ENCODE measurements at regions not wholly inside any gene's neighbourhood (a gene's known extent, or its start where the extent isn't known, plus 50 kb on each side); places are given as distances from the start of the nearest gene placed in this dataset.

GRCh38 chr1:95686217-95686616, 452.2 kb downstream of the RWDD3 start:
- Histone ChIP-seq H3K27me3 (ENCODE audit: insufficient read depth, low read depth) (no peaks in the 10 kb centered on the region), H3K27ac (no peak overlapping the region), H4K20me1 (ENCODE audit: insufficient read depth) (no peaks in the 10 kb centered on the region), H3K4me2 (no peak overlapping the region), H3K9me3 (ENCODE audit: insufficient read depth, low read depth) (no peaks in the 10 kb centered on the region), H2AFZ (no peak overlapping the region), H3K36me3 (ENCODE audit: low read depth) (no peaks in the 10 kb centered on the region), H3K4me1 (replicated peaks; ENCODE audit: insufficient read depth) (no peaks in the 10 kb centered on the region), H3K9me2 (ENCODE audit: insufficient read depth) (no peaks in the 10 kb centered on the region), H3K79me2 (ENCODE audit: low read depth) (no peaks in the 10 kb centered on the region), H3F3A (ENCODE audit: insufficient read depth, low read depth) (no peaks in the 10 kb centered on the region), H3K4me3 (no peak overlapping the region)
- TF ChIP-seq EZH2 (IDR thresholded peaks at IDR 0.05; ENCODE audit: low read depth) (no peak), CTCF (conservative IDR thresholded peaks at IDR 0.05) (no peak)
- CTCF ChIA-PET, result no interaction called here
- BruUV-seq (replicated peaks), result no TSS peak
- POLR2A ChIA-PET (ENCODE audit: unreplicated experiment), result no interaction called here
- DNase-seq, result no peak
- intact Hi-C loops (cut with micrococcal nuclease; ENCODE audit: unreplicated experiment), result no loop called here

- Histone ChIP-seq H3K79me2 (ENCODE audit: low read depth) (no peaks in the 10 kb centered on the region), H3F3A (ENCODE audit: insufficient read depth, low read depth) (no peaks in the 10 kb centered on the region), H3K9me3 (ENCODE audit: insufficient read depth, low read depth) (no peaks in the 10 kb centered on the region), H3K4me2 (no peak overlapping the region), H2AFZ (no peak overlapping the region), H4K20me1 (ENCODE audit: insufficient read depth) (no peaks in the 10 kb centered on the region), H3K27me3 (ENCODE audit: insufficient read depth, low read depth) (no peaks in the 10 kb centered on the region), H3K4me1 (replicated peaks; ENCODE audit: insufficient read depth) (no peaks in the 10 kb centered on the region), H3K9me2 (ENCODE audit: insufficient read depth) (no peaks in the 10 kb centered on the region), H3K27ac (no peak overlapping the region), H3K36me3 (ENCODE audit: low read depth) (no peaks in the 10 kb centered on the region), H3K4me3 (no peak overlapping the region)
- TF ChIP-seq EZH2 (IDR thresholded peaks at IDR 0.05; ENCODE audit: low read depth) (no peak), CTCF (conservative IDR thresholded peaks at IDR 0.05) (no peak)
- no peak for DNase-seq
- ChIA-PET CTCF (no interaction called here), POLR2A (ENCODE audit: unreplicated experiment) (no interaction called here)
- intact Hi-C loops (cut with micrococcal nuclease; ENCODE audit: unreplicated experiment), result no loop called here
- no TSS peak for BruUV-seq (replicated peaks)
These were observed 465.3 kb downstream of the RWDD3 start for GRCh38 chr1:95699149-95699953.

GRCh38 chr1:95701450-95702173, 467.6 kb downstream of the RWDD3 start:
- H3F3A ChIP-seq (ENCODE audit: insufficient read depth, low read depth), result no peaks in the 10 kb centered on the region
- BruUV-seq (replicated peaks), result no TSS peak
- ChIA-PET POLR2A (ENCODE audit: unreplicated experiment) (no interaction called here), CTCF (no interaction called here)
- no peak overlapping the region for H3K27ac ChIP-seq
- intact Hi-C loops (cut with micrococcal nuclease; ENCODE audit: unreplicated experiment), result no loop called here
- H4K20me1 ChIP-seq (ENCODE audit: insufficient read depth), result no peaks in the 10 kb centered on the region
- H3K79me2 ChIP-seq (ENCODE audit: low read depth), result no peaks in the 10 kb centered on the region
- no peaks in the 10 kb centered on the region for H3K36me3 ChIP-seq (ENCODE audit: low read depth)
- no peak overlapping the region for H3K4me2 ChIP-seq
- no peak for TF ChIP-seq CTCF (conservative IDR thresholded peaks at IDR 0.05)
- no peak for TF ChIP-seq EZH2 (IDR thresholded peaks at IDR 0.05; ENCODE audit: low read depth)
- no peaks in the 10 kb centered on the region for H3K4me1 ChIP-seq (replicated peaks; ENCODE audit: insufficient read depth)
- DNase-seq, result no peak
- 0 out of 2 replicates have a peak, but pooled peaks cover 9% of the 10 kb centered on the region for H3K9me3 ChIP-seq (ENCODE audit: insufficient read depth, low read depth)
- H2AFZ ChIP-seq, result no peak overlapping the region
- H3K9me2 ChIP-seq (ENCODE audit: insufficient read depth), result no peaks in the 10 kb centered on the region
- no peaks in the 10 kb centered on the region for H3K27me3 ChIP-seq (ENCODE audit: insufficient read depth, low read depth)
- H3K4me3 ChIP-seq, result no peak overlapping the region

Data from PC-9 (cell line).